Keratinocyte (primary cell): ENCODE measurements at regions not wholly inside any gene's neighbourhood (a gene's known extent, or its start where the extent isn't known, plus 50 kb on each side); places are given as distances from the start of the nearest gene placed in this dataset.

ENCODE experiments used
- DNase-seq: peaks from one replicate; pipeline ENCODE4 v3.0.0-alpha.2; 2011; ENCODE audit warnings: low read depth, missing footprints, low spot score
- FAIRE-seq: peaks from 2 replicates; lab custom pipeline; 2011; peaks lifted over from hg19 to GRCh38; lab: Jason Lieb, UNC
- H2AFZ ChIP-seq: 2 replicates; pipeline ENCODE4 v1.6.0; 2012; ENCODE audit warnings: low read length, control low read depth, inconsistent platforms; ENCODE audit not compliant: control insufficient read depth
- H3K27ac ChIP-seq: 2 replicates; pipeline ENCODE4 v1.5.1; 2011; ENCODE audit warnings: low read length; ENCODE audit not compliant: control insufficient read depth, insufficient read depth
- H3K27me3 ChIP-seq: 3 replicates; pipeline ENCODE4 v1.6.0; 2011; ENCODE audit warnings: low read length; ENCODE audit not compliant: control insufficient read depth, insufficient read depth; ENCODE audit errors: extremely low read depth
- H3K36me3 ChIP-seq, 2 experiments: 2 replicates in 1 of 2; 3 replicates in 1 of 2; pipeline ENCODE4 v1.5.1; 2011; ENCODE audit warnings: low read length in 2 of 2, mild to moderate bottlenecking in 1 of 2; ENCODE audit not compliant: control insufficient read depth in 2 of 2, insufficient read depth in 2 of 2; ENCODE audit errors: extremely low read depth in 1 of 2
- H3K4me1 ChIP-seq: 3 replicates; pipeline ENCODE4 v1.5.1; 2011; ENCODE audit warnings: low read length; ENCODE audit not compliant: control insufficient read depth, insufficient read depth; ENCODE audit errors: extremely low read depth
- H3K4me2 ChIP-seq: 3 replicates; pipeline ENCODE4 v1.6.0; 2011; ENCODE audit warnings: low read depth, low read length; ENCODE audit not compliant: control insufficient read depth, insufficient read depth; ENCODE audit errors: extremely low read depth
- H3K4me3 ChIP-seq, 3 experiments: fragments of 200-600 bp in 1 of 3; sonication (generic) in 1 of 3; 2 replicates in 2 of 3; 3 replicates in 1 of 3; pipeline ENCODE4 v1.5.1; 2011 to 2016; ENCODE audit warnings: low read length in 3 of 3, mild to moderate bottlenecking in 3 of 3, control low read depth in 2 of 3, inconsistent platforms in 1 of 3, low read depth in 1 of 3, mixed read lengths in 1 of 3, mixed run types in 1 of 3, moderate library complexity in 1 of 3; ENCODE audit not compliant: control insufficient read depth in 2 of 3, insufficient read depth in 2 of 3; ENCODE audit errors: extremely low read depth in 1 of 3
- H3K79me2 ChIP-seq: 2 replicates; pipeline ENCODE4 v1.6.0; 2012; ENCODE audit warnings: low read length; ENCODE audit not compliant: control insufficient read depth, insufficient read depth
- H3K9ac ChIP-seq: 3 replicates; pipeline ENCODE4 v1.6.0; 2011; ENCODE audit warnings: low read length; ENCODE audit not compliant: control insufficient read depth, insufficient read depth; ENCODE audit errors: extremely low read depth
- H3K9me1 ChIP-seq: 3 replicates; pipeline ENCODE4 v1.6.0; 2011; ENCODE audit warnings: low read length; ENCODE audit not compliant: control insufficient read depth, insufficient read depth; ENCODE audit errors: extremely low read depth
- H3K9me3 ChIP-seq: 2 replicates; pipeline ENCODE4 v1.5.1; 2012; ENCODE audit warnings: low read depth, low read length; ENCODE audit not compliant: control insufficient read depth
- H4K20me1 ChIP-seq: 3 replicates; pipeline ENCODE4 v1.6.0; 2011; ENCODE audit warnings: low read length; ENCODE audit not compliant: control insufficient read depth, insufficient read depth; ENCODE audit errors: extremely low read depth
- EZH2 ChIP-seq: IDR thresholded peaks from one replicate; pipeline ENCODE4 v1.6.1; 2012; ENCODE audit warnings: inconsistent platforms, mild to moderate bottlenecking, low read length, moderate library complexity
- dilution Hi-C: fragments of 300-500 bp; cut with MboI; formaldehyde crosslinking; loops from one replicate; pipeline ENCODE4 v1.7.0; 2020; ENCODE audit warnings: low sequenced_read_pairs; ENCODE audit not compliant: extremely low pct_ligation_motif_present
- TF ChIP-seq, protein P1 (sequence below), 3 experiments: IDR thresholded peaks in 1 of 3; conservative IDR thresholded peaks in 1 of 3; optimal IDR thresholded peaks in 1 of 3; 2 replicates in 2 of 3; 3 replicates in 1 of 3; pipeline versions ENCODE3 to v1.5.1; 2011; ENCODE audit warnings: low read length in 3 of 3, mild to moderate bottlenecking in 3 of 3, moderate library complexity in 2 of 3, control low read depth in 1 of 3, inconsistent platforms in 1 of 3; ENCODE audit not compliant: insufficient read depth in 2 of 3; ENCODE audit errors: extremely low read depth in 1 of 3

DNA sequence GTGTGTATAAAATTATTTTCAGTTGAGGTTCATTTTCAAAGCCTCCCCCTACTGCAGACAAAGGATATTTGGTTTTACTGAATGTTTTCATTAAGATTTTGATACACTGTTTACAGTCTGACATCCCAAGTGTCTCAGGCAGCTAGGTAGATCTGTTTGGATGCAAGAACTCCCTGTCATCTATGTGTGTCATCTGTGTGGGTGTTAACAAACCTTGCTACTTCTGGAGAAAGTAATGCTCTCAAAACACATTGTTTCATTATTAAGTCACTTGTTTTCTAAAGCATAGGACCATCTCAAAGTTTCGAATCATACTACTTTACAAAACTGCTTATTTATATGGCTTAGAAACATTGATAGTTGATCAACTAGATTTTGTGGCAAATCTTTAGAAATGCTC, 114.5 kb upstream of the TMEM170B start:
- peaks cover 6% of the 10 kb centered on the region for H3K4me1 ChIP-seq
- dilution Hi-C loops, result no loop called here
- DNase-seq (no peak), FAIRE-seq (no peak)
- H3K4me2 ChIP-seq, result no peak overlapping the region
- H3K79me2 ChIP-seq, result no peaks in the 10 kb centered on the region
- H3K9me1 ChIP-seq, result no peaks in the 10 kb centered on the region
- H3K9ac ChIP-seq, result no peak overlapping the region
- H3K4me3 ChIP-seq, result no peak overlapping the region
- no peak overlapping the region for H2AFZ ChIP-seq
- no peaks in the 10 kb centered on the region for H4K20me1 ChIP-seq
- no peaks in the 10 kb centered on the region for H3K27me3 ChIP-seq
- H3K27ac ChIP-seq, result no peak overlapping the region
- TF ChIP-seq, protein P1, sequence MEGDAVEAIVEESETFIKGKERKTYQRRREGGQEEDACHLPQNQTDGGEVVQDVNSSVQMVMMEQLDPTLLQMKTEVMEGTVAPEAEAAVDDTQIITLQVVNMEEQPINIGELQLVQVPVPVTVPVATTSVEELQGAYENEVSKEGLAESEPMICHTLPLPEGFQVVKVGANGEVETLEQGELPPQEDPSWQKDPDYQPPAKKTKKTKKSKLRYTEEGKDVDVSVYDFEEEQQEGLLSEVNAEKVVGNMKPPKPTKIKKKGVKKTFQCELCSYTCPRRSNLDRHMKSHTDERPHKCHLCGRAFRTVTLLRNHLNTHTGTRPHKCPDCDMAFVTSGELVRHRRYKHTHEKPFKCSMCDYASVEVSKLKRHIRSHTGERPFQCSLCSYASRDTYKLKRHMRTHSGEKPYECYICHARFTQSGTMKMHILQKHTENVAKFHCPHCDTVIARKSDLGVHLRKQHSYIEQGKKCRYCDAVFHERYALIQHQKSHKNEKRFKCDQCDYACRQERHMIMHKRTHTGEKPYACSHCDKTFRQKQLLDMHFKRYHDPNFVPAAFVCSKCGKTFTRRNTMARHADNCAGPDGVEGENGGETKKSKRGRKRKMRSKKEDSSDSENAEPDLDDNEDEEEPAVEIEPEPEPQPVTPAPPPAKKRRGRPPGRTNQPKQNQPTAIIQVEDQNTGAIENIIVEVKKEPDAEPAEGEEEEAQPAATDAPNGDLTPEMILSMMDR (optimal IDR thresholded peaks at IDR 0.05 in 1 of 3, IDR thresholded peaks at IDR 0.05 in 1 of 3, conservative IDR thresholded peaks at IDR 0.05 in 1 of 3; ENCODE audit: extremely low read depth in 1 of 3, insufficient read depth in 2 of 3, low read length in 3 of 3), result no peak
- no peak for TF ChIP-seq EZH2
- H3K9me3 ChIP-seq, result no peaks in the 10 kb centered on the region
- no peaks in the 10 kb centered on the region for H3K36me3 ChIP-seq

DNA sequence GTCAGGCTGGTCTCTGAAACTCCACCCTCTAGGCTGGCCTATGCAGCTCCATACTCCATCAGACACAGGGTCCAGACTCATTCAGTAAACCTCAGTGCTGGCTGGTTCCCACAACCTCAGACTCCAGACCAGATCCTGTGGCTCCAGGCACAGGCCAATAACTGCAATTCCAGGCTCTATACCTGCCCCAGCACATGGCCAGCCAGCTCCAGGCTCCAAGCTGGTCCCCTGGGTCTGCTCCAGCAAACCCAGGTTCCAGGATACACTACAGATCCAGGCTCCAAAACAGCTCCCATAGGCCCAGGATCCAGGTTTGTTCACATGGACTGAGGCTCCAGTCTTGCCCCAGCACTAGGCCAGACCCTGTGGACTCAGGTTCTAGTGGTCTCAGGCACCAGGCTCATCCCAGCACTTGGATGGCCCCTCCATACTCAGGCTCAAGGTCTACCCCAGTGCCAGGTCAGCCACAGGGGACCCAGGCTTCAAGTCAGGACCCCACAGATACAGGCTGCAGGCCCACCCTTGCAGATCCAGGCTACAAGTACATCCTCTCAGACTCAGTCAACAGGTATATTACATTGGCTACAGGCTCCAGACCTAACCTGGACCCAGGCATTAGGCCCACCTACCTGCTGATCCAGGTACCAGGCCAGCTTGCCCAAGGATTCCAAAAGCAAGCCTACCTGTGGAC, 117.6 kb upstream of the TMEM170B start:
- H3K9me1 ChIP-seq, result no peaks in the 10 kb centered on the region
- DNase-seq (no peak), FAIRE-seq (no peak)
- H3K4me1 ChIP-seq, result peaks cover 13% of the 10 kb centered on the region
- no peaks in the 10 kb centered on the region for H3K27me3 ChIP-seq
- H2AFZ ChIP-seq, result no peak overlapping the region
- H3K27ac ChIP-seq, result no peak overlapping the region
- no peaks in the 10 kb centered on the region for H3K79me2 ChIP-seq
- no peak overlapping the region for H3K4me3 ChIP-seq
- H3K36me3 ChIP-seq, result no peaks in the 10 kb centered on the region
- H3K4me2 ChIP-seq, result no peak overlapping the region
- no peaks in the 10 kb centered on the region for H4K20me1 ChIP-seq
- no peak overlapping the region for H3K9ac ChIP-seq
- TF ChIP-seq, protein P1 (optimal IDR thresholded peaks at IDR 0.05 in 1 of 3, IDR thresholded peaks at IDR 0.05 in 1 of 3, conservative IDR thresholded peaks at IDR 0.05 in 1 of 3; ENCODE audit: extremely low read depth in 1 of 3, insufficient read depth in 2 of 3, low read length in 3 of 3), result no peak
- no peak for TF ChIP-seq EZH2
- dilution Hi-C loops, result no loop called here
- no peaks in the 10 kb centered on the region for H3K9me3 ChIP-seq
